ENCODE measurements at regions not wholly inside any gene's neighbourhood (a gene's known extent, or its start where the extent isn't known, plus 50 kb on each side); places are given as distances from the start of the nearest gene placed in this dataset.

- TF ChIP-seq POLR2A (IDR thresholded peaks at IDR 0.05; ENCODE audit: low read length) = no peak
- TF ChIP-seq GATA1 (IDR thresholded peaks at IDR 0.05; ENCODE audit: low read depth, low read length) = no peak
Measured at GRCh38 chr18:11339188-11339775, 189.9 kb upstream of the PIEZO2 start.
